ENCODE measurements at regions not wholly inside any gene's neighbourhood (a gene's known extent, or its start where the extent isn't known, plus 50 kb on each side); places are given as distances from the start of the nearest gene placed in this dataset.

DNA sequence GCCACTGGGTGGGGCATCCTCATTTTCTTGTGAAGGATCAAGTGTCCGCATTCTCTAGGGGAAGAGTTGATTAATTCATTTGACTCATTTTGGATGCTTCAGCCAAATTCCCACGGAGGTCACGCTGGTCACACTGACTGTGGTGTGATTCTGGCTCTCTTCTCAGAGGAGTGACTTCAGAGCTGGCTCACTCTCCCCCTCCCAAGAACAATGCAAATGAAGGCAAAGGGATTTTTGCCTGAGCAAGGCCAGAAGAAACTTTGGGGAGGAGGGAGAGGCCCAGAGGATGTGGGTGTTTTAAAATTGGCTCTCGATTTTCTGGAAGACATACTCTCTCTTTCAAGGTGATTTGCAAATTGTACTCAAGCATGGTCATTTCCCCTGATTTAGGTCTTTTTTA, 51.1 kb upstream of the LMO2 start:
- Mint-ChIP-seq H3K9me3 (no peaks in the 10 kb centered on the region), H3K4me1 (peaks cover 11% of the 10 kb centered on the region), H3K36me3 (ENCODE audit: low read depth) (no peaks in the 10 kb centered on the region), H3K27me3 (ENCODE audit: insufficient read depth, low read depth, poor library complexity) (peaks cover 2% of the 10 kb centered on the region), H3K4me3 (no peak overlapping the region), H3K27ac (peak overlapping the region; percentile 8; the same call in 1 of the 2 replicates)
- ATAC-seq (peak; percentile 32; the same call in 1 of the 3 replicates), DNase-seq (ENCODE audit: low spot score) (no peak)
- Histone ChIP-seq H3K79me2 (replicated peaks; ENCODE audit: insufficient read depth) (no peaks in the 10 kb centered on the region), H2AFZ (peak overlapping the region; percentile 6; the same call in 1 of the 2 replicates), H3K27me3 (ENCODE audit: insufficient read depth) (no peaks in the 10 kb centered on the region), H3K27ac (ENCODE audit: low read depth) (no peak overlapping the region), H4K20me1 (replicated peaks; ENCODE audit: insufficient read depth) (no peaks in the 10 kb centered on the region), H3F3A (replicated peaks; ENCODE audit: low read depth) (no peaks in the 10 kb centered on the region), H3K9me2 (ENCODE audit: insufficient read depth) (no peaks in the 10 kb centered on the region), H3K4me2 (no peak overlapping the region), H3K4me3 (no peak overlapping the region), H3K4me1 (ENCODE audit: insufficient read depth) (no peaks in the 10 kb centered on the region), H3K36me3 (ENCODE audit: insufficient read depth) (no peaks in the 10 kb centered on the region)
- TF ChIP-seq POLR2AphosphoS5 (IDR thresholded peaks at IDR 0.05; ENCODE audit: low read depth) (no peak), NANOG (IDR thresholded peaks at IDR 0.05; ENCODE audit: borderline replicate concordance) (no peak), STAT1 (IDR thresholded peaks at IDR 0.05; ENCODE audit: unreplicated experiment) (no peak), ZNF331 (CRISPR knock-in tag; IDR thresholded peaks at IDR 0.05; ENCODE audit: low read depth) (no peak), JUNB (IDR thresholded peaks at IDR 0.05; ENCODE audit: unreplicated experiment) (no peak)
- TF ChIP-seq, protein P1, sequence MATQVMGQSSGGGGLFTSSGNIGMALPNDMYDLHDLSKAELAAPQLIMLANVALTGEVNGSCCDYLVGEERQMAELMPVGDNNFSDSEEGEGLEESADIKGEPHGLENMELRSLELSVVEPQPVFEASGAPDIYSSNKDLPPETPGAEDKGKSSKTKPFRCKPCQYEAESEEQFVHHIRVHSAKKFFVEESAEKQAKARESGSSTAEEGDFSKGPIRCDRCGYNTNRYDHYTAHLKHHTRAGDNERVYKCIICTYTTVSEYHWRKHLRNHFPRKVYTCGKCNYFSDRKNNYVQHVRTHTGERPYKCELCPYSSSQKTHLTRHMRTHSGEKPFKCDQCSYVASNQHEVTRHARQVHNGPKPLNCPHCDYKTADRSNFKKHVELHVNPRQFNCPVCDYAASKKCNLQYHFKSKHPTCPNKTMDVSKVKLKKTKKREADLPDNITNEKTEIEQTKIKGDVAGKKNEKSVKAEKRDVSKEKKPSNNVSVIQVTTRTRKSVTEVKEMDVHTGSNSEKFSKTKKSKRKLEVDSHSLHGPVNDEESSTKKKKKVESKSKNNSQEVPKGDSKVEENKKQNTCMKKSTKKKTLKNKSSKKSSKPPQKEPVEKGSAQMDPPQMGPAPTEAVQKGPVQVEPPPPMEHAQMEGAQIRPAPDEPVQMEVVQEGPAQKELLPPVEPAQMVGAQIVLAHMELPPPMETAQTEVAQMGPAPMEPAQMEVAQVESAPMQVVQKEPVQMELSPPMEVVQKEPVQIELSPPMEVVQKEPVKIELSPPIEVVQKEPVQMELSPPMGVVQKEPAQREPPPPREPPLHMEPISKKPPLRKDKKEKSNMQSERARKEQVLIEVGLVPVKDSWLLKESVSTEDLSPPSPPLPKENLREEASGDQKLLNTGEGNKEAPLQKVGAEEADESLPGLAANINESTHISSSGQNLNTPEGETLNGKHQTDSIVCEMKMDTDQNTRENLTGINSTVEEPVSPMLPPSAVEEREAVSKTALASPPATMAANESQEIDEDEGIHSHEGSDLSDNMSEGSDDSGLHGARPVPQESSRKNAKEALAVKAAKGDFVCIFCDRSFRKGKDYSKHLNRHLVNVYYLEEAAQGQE (IDR thresholded peaks at IDR 0.05; ENCODE audit: unreplicated experiment): no peak

DNA sequence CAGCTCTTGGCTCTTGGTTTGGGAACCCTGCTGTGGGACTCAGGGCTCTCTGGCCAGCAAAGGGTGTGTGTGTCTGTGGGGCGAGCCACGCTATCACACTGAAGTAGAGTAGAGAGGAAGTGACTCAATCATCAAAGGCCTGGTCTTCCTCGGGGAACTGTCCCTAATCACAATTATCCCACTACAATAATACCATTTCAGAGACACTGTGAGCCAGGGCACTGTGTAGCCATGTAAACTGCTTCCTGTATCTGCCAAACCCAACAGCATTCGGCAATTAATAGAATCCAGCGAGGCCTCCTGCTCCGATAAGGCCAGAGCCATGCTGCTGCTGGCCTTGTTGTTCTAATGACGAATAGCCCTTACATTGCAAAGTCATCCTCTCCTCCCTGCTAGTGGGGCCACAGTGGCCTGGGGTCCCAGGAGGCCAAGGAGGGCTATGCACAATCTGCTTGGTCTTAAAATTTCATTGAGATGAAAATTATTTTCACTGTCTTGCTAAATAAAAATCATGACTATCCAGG, 49.8 kb upstream of the LMO2 start:
- H3K79me2 ChIP-seq (replicated peaks; ENCODE audit: insufficient read depth): no peaks in the 10 kb centered on the region
- no peak for DNase-seq (ENCODE audit: low spot score)
- H3K27ac Mint-ChIP-seq: peak overlapping the region; percentile 69; the same call in 1 of the 2 replicates
- no peaks in the 10 kb centered on the region for H3K36me3 ChIP-seq (ENCODE audit: insufficient read depth)
- H2AFZ ChIP-seq: peak overlapping the region; percentile 56; the same call in 1 of the 2 replicates
- H4K20me1 ChIP-seq (replicated peaks; ENCODE audit: insufficient read depth): no peaks in the 10 kb centered on the region
- H3K4me3 Mint-ChIP-seq: no peak overlapping the region
- H3K36me3 Mint-ChIP-seq (ENCODE audit: low read depth): no peaks in the 10 kb centered on the region
- peaks cover 2% of the 10 kb centered on the region for H3K27me3 Mint-ChIP-seq (ENCODE audit: insufficient read depth, low read depth, poor library complexity)
- no peak overlapping the region for H3K4me3 ChIP-seq
- no peaks in the 10 kb centered on the region for H3K9me2 ChIP-seq (ENCODE audit: insufficient read depth)
- H3K27ac ChIP-seq (ENCODE audit: low read depth): no peak overlapping the region
- no peaks in the 10 kb centered on the region for H3K27me3 ChIP-seq (ENCODE audit: insufficient read depth)
- no peaks in the 10 kb centered on the region for H3F3A ChIP-seq (replicated peaks; ENCODE audit: low read depth)
- H3K4me1 Mint-ChIP-seq: peaks cover 11% of the 10 kb centered on the region
- no peak for ATAC-seq
- H3K4me2 ChIP-seq: no peak overlapping the region
- H3K4me1 ChIP-seq (ENCODE audit: insufficient read depth): no peaks in the 10 kb centered on the region
- H3K9me3 Mint-ChIP-seq: no peaks in the 10 kb centered on the region
- TF ChIP-seq ZNF462 (CRISPR knock-in tag; IDR thresholded peaks at IDR 0.05) (no peak), JUNB (IDR thresholded peaks at IDR 0.05; ENCODE audit: unreplicated experiment) (no peak)
- TF ChIP-seq, protein P2, sequence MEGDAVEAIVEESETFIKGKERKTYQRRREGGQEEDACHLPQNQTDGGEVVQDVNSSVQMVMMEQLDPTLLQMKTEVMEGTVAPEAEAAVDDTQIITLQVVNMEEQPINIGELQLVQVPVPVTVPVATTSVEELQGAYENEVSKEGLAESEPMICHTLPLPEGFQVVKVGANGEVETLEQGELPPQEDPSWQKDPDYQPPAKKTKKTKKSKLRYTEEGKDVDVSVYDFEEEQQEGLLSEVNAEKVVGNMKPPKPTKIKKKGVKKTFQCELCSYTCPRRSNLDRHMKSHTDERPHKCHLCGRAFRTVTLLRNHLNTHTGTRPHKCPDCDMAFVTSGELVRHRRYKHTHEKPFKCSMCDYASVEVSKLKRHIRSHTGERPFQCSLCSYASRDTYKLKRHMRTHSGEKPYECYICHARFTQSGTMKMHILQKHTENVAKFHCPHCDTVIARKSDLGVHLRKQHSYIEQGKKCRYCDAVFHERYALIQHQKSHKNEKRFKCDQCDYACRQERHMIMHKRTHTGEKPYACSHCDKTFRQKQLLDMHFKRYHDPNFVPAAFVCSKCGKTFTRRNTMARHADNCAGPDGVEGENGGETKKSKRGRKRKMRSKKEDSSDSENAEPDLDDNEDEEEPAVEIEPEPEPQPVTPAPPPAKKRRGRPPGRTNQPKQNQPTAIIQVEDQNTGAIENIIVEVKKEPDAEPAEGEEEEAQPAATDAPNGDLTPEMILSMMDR (conservative IDR thresholded peaks at IDR 0.05; ENCODE audit: low read depth in 2 of 2): no peak
